ENCODE measurements at regions not wholly inside any gene's neighbourhood (a gene's known extent, or its start where the extent isn't known, plus 50 kb on each side); places are given as distances from the start of the nearest gene placed in this dataset.

DNA sequence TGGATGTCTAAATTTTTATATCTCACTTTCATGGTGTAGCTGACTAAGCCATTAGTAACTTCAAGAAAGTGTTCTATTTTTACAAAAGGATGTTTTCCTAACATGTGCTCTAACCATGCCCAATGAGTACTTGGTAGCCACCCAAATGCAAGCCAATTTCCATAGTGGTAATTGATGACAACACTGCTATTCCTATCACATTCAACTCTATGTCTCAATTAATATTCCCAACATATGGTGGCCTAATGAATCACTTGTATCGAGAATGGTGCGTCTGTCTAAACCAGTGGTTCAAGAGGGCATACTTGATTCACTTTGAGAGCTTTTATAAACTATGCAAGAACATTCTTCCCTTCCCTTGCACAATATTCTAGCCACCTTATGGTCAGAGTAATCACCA is 112.9 kb upstream of the GPRIN3 start:
- DNase-seq = no peak
- H3K4me1 ChIP-seq = no peaks in the 10 kb centered on the region
- H3K36me3 ChIP-seq = no peaks in the 10 kb centered on the region
- H3K27me3 ChIP-seq = no peaks in the 10 kb centered on the region
- no peak overlapping the region for H3K4me3 ChIP-seq
- H3K9me3 ChIP-seq (replicated peaks) = no peaks in the 10 kb centered on the region
- no peak overlapping the region for H3K27ac ChIP-seq

DNA sequence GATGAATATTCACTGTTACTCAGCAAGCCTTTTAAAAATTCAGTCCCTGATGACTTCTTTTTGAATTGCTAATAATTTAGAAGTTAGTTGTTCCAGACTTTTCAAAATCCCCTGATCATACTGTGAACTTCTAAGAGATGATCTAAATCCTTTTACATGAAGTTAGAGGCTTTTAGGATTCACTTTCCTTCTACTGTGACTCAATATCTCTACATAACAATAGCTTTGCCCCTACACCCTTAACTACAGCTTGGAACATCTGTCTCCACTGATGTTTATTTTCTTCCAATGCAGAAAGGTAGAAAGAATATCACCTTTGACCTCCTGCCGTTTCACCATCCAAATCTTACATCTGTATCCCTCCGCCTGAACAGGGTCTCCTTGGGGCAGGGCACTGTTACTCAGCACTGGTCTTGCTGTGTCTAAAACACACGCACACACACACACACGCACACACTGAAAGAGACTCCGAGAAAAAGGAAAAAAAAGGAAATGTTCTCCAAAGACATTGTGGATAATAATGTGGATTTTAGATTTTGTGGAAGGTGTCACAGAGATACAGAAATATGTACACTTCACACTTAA is 111.6 kb upstream of the GPRIN3 start:
- no peak overlapping the region for H3K27ac ChIP-seq
- no peaks in the 10 kb centered on the region for H3K27me3 ChIP-seq
- no peaks in the 10 kb centered on the region for H3K9me3 ChIP-seq (replicated peaks)
- DNase-seq = no peak
- H3K4me3 ChIP-seq = no peak overlapping the region
- H3K4me1 ChIP-seq = no peaks in the 10 kb centered on the region
- no peaks in the 10 kb centered on the region for H3K36me3 ChIP-seq

DNA sequence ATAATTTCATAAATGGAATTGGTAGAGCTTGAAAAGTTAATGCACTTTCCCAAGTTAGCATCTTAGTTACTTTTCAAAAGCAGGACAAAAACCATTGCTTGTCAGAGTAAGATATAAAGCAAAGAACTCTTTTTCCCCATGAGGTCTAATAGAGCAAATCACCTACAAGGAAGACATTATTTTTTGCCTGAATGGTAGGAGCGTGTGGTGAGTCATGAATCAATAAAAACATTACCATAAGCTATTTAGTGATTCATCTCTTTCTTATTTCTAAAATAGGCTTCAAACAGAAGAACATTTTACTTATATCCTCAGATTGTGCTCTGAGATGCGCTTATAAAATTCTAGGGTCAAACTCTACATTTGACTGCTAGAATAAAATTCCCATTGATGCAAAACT is 109.4 kb upstream of the GPRIN3 start:
- Histone ChIP-seq H3K4me3 (no peak overlapping the region), H3K36me3 (no peaks in the 10 kb centered on the region), H3K27ac (no peak overlapping the region), H3K9me3 (replicated peaks) (no peaks in the 10 kb centered on the region), H3K27me3 (no peaks in the 10 kb centered on the region), H3K4me1 (peaks cover 7% of the 10 kb centered on the region)
- no peak for DNase-seq

DNA sequence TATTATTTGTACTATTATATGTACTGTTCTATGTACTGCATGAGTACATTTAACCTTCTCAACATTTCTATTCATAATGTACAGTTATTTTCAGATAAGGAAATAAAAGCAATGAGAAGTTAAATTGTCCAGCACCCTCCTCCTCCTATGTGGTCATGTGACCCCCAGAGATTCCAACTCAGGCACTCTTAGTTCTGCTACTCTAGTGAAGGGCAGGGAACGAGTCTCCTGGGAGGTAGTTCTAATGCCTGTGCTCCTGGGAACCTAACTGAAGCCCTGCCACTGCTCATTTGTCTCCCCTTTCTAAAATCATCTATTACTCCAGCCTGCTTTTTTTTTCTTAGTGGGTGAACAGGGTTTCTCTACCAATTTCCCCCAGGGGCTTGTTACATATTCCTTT is 105.9 kb upstream of the GPRIN3 start:
- peaks cover 18% of the 10 kb centered on the region for H3K4me1 ChIP-seq
- H3K4me3 ChIP-seq = no peak overlapping the region
- H3K27ac ChIP-seq = no peak overlapping the region
- no peak for DNase-seq
- no peaks in the 10 kb centered on the region for H3K36me3 ChIP-seq
- H3K9me3 ChIP-seq (replicated peaks) = no peaks in the 10 kb centered on the region
- H3K27me3 ChIP-seq = no peaks in the 10 kb centered on the region

DNA sequence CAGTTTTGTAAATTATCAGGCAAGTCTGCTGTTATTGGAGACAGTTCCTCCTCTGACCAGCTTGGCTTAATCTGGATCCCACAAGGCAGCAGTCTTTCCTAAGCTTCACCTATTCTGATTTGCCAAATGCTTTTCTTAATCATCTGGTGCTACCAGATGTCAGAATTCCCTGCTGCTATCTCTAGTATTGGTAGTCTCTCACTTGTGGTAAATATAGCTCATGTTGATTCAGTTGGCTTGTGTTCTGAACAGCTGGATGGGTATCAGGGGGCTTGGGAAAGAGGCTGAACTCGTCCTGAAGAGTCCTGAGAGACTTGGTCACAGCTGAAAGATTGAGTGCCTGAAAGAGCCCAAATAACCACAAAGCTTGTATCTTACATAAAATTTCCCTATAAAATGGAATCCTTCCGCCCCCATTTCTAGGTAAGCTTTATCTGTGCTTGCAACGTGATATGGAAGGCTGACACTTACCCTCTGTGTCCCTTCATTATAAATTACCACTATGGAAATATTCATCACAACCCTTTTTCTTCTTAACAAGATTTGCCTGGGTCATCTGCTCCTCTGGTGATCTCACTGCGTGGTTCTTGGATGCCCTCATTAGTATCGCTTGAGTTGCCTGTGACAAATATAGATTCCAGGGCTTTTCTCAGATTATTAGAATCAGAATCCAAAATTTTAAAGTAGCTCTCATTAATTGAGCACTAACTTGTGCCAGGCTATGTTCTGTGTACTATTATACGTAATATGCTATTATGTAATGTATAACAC is 104.1 kb upstream of the GPRIN3 start:
- Histone ChIP-seq H3K4me3 (no peak overlapping the region), H3K27me3 (no peaks in the 10 kb centered on the region), H3K36me3 (no peaks in the 10 kb centered on the region), H3K27ac (peak overlapping the region; percentile 86), H3K4me1 (peaks cover 18% of the 10 kb centered on the region), H3K9me3 (replicated peaks) (no peaks in the 10 kb centered on the region)
- peak; percentile 79 to 91 for DNase-seq

DNA sequence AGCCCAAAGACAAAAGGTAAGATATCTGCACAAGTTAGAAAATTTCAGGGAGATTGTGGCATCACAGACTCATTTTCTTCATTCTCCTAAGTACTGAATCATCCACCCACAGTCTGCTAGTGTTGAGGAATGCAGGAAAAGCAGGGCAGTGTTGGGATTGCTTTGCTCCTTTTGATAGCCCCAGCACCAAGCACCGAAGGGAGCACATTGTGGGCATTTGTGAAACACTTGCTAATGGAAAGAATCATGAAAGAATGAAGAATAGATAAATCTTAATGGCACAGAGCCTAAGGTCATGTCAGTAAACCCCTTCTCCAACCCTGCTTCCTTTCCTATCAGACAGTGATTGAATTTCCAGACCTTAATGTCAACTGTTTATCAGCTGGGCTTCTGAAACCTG is 103.1 kb upstream of the GPRIN3 start:
- H3K27me3 ChIP-seq = no peaks in the 10 kb centered on the region
- H3K4me3 ChIP-seq = no peak overlapping the region
- no peaks in the 10 kb centered on the region for H3K36me3 ChIP-seq
- no peak overlapping the region for H3K27ac ChIP-seq
- peak in 1 of 2 experiments; percentile 16 for DNase-seq
- peaks cover 18% of the 10 kb centered on the region for H3K4me1 ChIP-seq
- H3K9me3 ChIP-seq (replicated peaks) = no peaks in the 10 kb centered on the region

DNA sequence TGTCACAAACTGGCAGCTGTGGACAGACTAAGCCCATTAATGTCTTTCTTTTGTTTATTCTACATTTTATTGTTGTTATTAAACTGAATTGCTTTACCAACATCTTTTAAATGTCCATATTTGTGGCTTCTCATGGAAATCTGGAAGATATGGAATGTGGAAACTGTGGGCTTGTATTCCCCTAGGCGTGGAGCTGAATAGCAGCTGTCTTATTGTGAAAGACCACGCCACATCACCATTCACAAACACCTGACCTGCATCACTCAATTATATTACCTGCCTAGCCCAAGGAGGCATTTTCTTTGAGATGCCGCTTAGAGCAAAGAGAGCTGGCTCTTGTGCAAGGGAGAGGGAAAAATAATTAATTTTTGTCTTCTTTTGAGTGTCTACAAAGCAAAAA is 96.9 kb upstream of the GPRIN3 start:
- Histone ChIP-seq H3K4me3 (no peak overlapping the region), H3K36me3 (no peaks in the 10 kb centered on the region), H3K9me3 (replicated peaks) (no peaks in the 10 kb centered on the region), H3K4me1 (no peaks in the 10 kb centered on the region; the same call in 1 of the 2 replicates), H3K27ac (no peak overlapping the region), H3K27me3 (no peaks in the 10 kb centered on the region)
- peak in 1 of 2 experiments; percentile 19 for DNase-seq

DNA sequence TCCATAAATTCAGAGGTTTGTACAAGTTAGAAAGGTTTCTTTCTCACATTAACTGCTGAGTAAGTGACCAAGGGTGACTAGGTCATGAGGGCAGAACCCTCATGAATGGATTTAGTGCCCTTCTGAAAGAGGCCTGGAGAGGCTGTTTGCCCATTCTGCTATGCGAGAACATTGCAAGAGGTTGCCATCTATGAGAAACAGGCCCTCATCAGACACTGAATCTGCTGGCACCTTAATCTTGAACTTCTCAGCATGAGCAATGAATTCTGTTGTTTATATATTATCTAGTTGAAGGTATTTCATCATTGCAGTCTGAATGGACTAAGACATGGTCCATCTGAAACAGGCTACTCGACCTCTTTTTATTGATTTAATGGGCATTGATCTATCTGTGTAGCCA is 96.2 kb upstream of the GPRIN3 start:
- Histone ChIP-seq H3K9me3 (replicated peaks) (no peaks in the 10 kb centered on the region), H3K36me3 (no peaks in the 10 kb centered on the region), H3K27me3 (no peaks in the 10 kb centered on the region), H3K4me1 (no peaks in the 10 kb centered on the region; the same call in 1 of the 2 replicates), H3K4me3 (no peak overlapping the region), H3K27ac (no peak overlapping the region)
- DNase-seq = no peak

DNA sequence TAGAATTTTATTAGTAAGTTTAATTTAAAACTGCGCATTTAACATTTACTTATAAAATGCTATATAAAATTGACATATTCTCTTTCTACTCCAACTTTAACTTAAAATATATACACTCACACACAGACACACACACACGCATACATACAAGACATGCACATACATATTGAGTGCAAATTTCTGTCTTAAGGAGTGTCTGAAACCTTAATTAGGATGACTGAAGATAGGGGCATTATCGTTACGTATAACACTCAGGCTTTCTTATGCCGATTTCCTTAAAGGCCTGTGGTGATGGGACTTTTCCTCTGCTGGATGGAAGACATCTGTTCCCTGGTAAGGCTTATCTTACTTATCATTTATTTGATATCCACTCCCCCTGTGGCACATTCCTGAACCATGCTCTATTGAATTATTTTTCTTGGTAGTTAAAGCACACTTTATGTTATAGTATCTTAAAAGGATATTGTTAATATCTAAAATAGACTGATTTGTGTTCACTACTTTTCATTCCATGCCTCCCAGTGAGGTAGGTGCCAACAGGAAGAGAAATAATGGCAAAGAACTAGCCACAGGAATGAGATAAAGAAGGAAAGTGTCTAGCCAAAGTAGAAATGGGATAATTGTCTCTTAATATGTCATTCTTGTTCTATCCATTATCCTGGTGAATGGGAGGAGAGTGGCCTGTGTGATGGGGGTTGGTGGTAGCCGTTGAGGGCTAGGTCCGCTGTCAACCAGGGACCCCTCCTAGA is 92.9 kb upstream of the GPRIN3 start:
- DNase-seq = no peak
- Histone ChIP-seq H3K36me3 (no peaks in the 10 kb centered on the region), H3K4me1 (no peaks in the 10 kb centered on the region; the same call in 1 of the 2 replicates), H3K27ac (no peak overlapping the region), H3K4me3 (no peak overlapping the region), H3K9me3 (replicated peaks) (no peaks in the 10 kb centered on the region), H3K27me3 (no peaks in the 10 kb centered on the region)

DNA sequence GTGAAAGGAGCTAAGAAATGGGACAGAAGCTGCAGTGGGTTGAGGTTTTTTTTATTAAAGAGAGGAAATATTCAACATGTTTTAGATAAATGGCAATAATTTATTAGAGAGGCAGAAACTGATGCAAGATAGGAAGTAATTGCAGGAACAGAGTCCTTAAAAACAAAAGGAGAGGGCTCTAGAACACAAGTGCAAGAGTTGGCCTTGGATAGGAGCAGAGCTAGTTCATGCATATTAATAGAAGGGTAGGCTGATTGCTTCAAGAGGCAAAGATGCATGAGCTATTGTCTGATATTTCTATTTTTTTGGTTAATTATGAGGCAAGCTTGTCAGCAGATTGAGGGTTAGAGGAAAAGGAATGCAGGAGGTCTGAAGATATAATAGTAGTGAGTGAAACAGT is 91.0 kb upstream of the GPRIN3 start:
- Histone ChIP-seq H3K4me1 (no peaks in the 10 kb centered on the region; the same call in 1 of the 2 replicates), H3K27ac (no peak overlapping the region), H3K27me3 (no peaks in the 10 kb centered on the region), H3K9me3 (replicated peaks) (no peaks in the 10 kb centered on the region), H3K4me3 (no peak overlapping the region), H3K36me3 (no peaks in the 10 kb centered on the region)
- no peak for DNase-seq

DNA sequence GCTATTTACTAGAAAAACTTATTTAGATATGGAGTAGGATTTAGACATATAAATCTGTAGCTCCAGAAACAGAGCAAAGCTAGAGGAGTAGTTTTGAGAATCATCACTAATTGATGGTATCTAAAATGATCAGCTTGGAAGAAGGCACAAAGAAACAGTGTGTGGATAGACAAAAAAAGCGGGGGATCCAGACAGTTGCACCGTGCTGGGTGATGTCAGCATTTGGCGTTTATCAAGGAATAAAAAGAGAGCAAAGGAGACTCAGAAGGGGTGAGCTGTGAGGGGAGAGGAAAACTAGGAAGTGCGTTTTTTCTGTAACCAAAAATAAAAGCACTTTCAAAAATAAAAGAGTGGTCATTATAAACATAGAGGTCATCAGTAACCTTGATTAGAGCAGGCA is 90.5 kb upstream of the GPRIN3 start:
- DNase-seq = no peak
- Histone ChIP-seq H3K4me3 (no peak overlapping the region), H3K27me3 (no peaks in the 10 kb centered on the region), H3K27ac (no peak overlapping the region), H3K9me3 (replicated peaks) (no peaks in the 10 kb centered on the region), H3K4me1 (no peaks in the 10 kb centered on the region; the same call in 1 of the 2 replicates), H3K36me3 (no peaks in the 10 kb centered on the region)

DNA sequence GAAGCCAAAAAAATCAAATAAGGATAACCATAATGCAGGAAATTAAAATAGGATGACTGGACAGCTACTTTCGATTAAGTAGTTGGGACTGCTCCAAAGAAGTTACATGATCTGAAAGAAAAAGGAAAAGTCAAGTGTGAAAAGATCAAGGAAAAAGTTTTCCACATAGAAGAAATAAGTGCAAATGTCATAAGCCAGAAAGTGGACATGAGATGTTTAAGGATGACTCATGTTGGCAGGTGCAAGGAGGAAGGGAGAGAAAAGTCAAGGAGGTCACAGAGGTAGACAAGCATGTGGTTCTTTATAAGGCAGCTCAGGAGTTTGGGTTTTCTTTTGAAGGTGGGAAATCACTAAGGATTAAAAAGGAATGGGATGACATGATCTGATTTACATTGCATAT is 89.8 kb upstream of the GPRIN3 start:
- Histone ChIP-seq H3K4me1 (no peaks in the 10 kb centered on the region; the same call in 1 of the 2 replicates), H3K27ac (no peak overlapping the region), H3K36me3 (no peaks in the 10 kb centered on the region), H3K9me3 (replicated peaks) (no peaks in the 10 kb centered on the region), H3K4me3 (no peak overlapping the region), H3K27me3 (no peaks in the 10 kb centered on the region)
- no peak for DNase-seq

DNA sequence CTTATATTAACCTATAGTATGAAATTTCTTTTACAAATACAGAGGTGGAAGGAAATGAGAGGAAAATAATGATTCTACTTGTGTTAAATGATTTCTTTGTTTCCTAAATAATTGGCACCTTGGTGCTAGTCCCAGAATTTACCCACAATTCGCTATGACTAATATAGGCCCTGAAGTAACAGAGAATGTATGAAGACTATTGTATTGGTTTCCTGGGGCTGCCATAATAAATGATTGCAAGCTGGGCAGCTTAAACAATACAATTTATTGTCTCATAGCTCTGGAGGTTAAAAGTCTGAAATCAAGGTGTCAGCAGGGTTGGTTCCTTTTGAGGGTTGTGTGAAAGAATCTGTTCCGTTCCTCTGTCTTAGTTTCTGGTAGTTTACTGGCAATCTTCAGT is 74.8 kb upstream of the GPRIN3 start:
- Histone ChIP-seq H3K9me3 (replicated peaks) (no peaks in the 10 kb centered on the region), H3K36me3 (no peaks in the 10 kb centered on the region), H3K27ac (no peak overlapping the region), H3K4me3 (no peak overlapping the region), H3K27me3 (0 out of 2 replicates have a peak, but pooled peaks cover 2% of the 10 kb centered on the region), H3K4me1 (no peaks in the 10 kb centered on the region)
- no peak for DNase-seq

DNA sequence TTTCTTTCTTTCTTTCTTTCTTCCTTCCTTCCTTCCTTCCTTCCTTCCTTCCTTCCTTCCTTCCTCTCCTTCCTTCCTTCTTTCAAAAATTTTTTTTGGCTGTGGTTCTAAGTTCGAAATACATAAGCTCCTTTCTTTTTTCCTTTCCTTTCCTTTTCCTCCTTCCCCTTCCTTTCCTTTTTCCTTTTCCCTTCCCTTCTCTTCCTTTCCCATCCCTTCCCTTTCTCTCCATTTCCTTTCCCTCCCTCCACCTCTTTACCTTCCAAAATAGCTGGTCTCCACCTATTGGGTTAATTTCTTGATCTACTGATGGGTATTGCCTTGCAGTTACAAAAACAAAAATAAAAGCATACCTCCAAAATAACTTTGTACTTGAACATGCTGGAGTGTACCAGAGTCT is 73.4 kb upstream of the GPRIN3 start:
- no peaks in the 10 kb centered on the region for H3K9me3 ChIP-seq (replicated peaks)
- H3K36me3 ChIP-seq = no peaks in the 10 kb centered on the region
- H3K27me3 ChIP-seq = 0 out of 2 replicates have a peak, but pooled peaks cover 2% of the 10 kb centered on the region
- H3K27ac ChIP-seq = no peak overlapping the region
- DNase-seq = no peak
- H3K4me3 ChIP-seq = no peak overlapping the region
- no peaks in the 10 kb centered on the region for H3K4me1 ChIP-seq

DNA sequence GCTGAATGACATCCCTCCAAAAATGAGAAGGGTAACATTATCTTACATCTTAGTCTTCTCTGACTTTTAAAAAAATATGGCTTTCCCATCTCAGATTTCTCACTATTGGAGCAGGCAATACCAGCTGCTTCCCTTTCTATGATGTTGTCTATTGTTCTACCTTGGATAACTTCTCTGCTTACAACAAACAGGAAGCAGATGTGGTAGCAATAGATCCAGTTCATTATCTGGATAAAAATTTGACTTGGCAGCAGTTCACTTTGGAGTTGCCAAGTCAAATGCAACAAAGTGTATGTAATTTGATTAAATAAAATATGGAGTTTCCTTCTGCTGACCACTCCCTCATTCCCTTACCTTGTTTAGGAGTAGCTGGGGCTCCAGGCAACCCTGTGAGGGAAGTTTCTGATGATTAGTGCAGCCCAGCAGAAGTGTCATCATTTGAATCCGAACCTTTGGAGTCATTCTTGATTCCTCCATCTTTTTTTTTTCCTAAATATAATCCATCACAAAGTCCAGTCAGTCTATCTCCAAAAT is 72.0 kb upstream of the GPRIN3 start:
- Histone ChIP-seq H3K27ac (no peak overlapping the region), H3K27me3 (0 out of 2 replicates have a peak, but pooled peaks cover 2% of the 10 kb centered on the region), H3K4me1 (no peaks in the 10 kb centered on the region), H3K36me3 (no peaks in the 10 kb centered on the region), H3K9me3 (replicated peaks) (no peaks in the 10 kb centered on the region), H3K4me3 (no peak overlapping the region)
- no peak for DNase-seq

Data from SJCRH30 (cell line).